OCI-LY3 (cell line): ENCODE measurements at regions not wholly inside any gene's neighbourhood (a gene's known extent, or its start where the extent isn't known, plus 50 kb on each side); places are given as distances from the start of the nearest gene placed in this dataset.

ENCODE experiments used
- EZH2phosphoT487 ChIP-seq: fragments of 200-600 bp; shearing (Covaris generic); IDR thresholded peaks from 2 replicates; pipeline ENCODE4 v1.6.1; 2018; ENCODE audit warnings: antibody characterized with exemption, mixed run types, low read depth
- TF ChIP-seq, protein P1 (sequence below): fragments of 200-600, 300-600 bp; sonication (generic); IDR thresholded peaks from 2 replicates; pipeline ENCODE4 v1.5.1; 2014; ENCODE audit warnings: antibody characterized with exemption, low read length, low read depth

- TF ChIP-seq, protein P1, sequence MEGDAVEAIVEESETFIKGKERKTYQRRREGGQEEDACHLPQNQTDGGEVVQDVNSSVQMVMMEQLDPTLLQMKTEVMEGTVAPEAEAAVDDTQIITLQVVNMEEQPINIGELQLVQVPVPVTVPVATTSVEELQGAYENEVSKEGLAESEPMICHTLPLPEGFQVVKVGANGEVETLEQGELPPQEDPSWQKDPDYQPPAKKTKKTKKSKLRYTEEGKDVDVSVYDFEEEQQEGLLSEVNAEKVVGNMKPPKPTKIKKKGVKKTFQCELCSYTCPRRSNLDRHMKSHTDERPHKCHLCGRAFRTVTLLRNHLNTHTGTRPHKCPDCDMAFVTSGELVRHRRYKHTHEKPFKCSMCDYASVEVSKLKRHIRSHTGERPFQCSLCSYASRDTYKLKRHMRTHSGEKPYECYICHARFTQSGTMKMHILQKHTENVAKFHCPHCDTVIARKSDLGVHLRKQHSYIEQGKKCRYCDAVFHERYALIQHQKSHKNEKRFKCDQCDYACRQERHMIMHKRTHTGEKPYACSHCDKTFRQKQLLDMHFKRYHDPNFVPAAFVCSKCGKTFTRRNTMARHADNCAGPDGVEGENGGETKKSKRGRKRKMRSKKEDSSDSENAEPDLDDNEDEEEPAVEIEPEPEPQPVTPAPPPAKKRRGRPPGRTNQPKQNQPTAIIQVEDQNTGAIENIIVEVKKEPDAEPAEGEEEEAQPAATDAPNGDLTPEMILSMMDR: no peak
- no peak for TF ChIP-seq EZH2phosphoT487
Observed at GRCh38 chr5:36442352-36442751, 140.7 kb upstream of the RANBP3L start.
